MG63 (cell line): ENCODE measurements at regions not wholly inside any gene's neighbourhood (a gene's known extent, or its start where the extent isn't known, plus 50 kb on each side); places are given as distances from the start of the nearest gene placed in this dataset.
"Not testable (repeated sequence)": the region's sequence is repeated elsewhere in the genome, so short reads cannot be mapped to it uniquely, and the experiment has no call there.

ENCODE experiments used
- DNase-seq: peaks from one replicate; pipeline ENCODE4 v3.0.0-alpha.2; 2020
- H3K27me3 ChIP-seq: fragments of 250-450 bp; sonication (Bioruptor Pico); 2 replicates; pipeline ENCODE4 v1.5.1; 2020; ENCODE audit warnings: mild to moderate bottlenecking, moderate library complexity
- H3K36me3 ChIP-seq: fragments of 250-450 bp; sonication (Bioruptor Pico); 2 replicates; pipeline ENCODE4 v1.5.1; 2020; ENCODE audit warnings: mild to moderate bottlenecking, moderate library complexity
- H3K4me3 ChIP-seq: fragments of 250-450 bp; sonication (Bioruptor Pico); 2 replicates; pipeline ENCODE4 v1.5.1; 2020; ENCODE audit warnings: mild to moderate bottlenecking, moderate library complexity
- H3K9me3 ChIP-seq: fragments of 250-450 bp; sonication (Bioruptor Pico); 2 replicates; pipeline ENCODE4 v1.5.1; 2020; ENCODE audit warnings: mild to moderate bottlenecking, moderate library complexity

DNA sequence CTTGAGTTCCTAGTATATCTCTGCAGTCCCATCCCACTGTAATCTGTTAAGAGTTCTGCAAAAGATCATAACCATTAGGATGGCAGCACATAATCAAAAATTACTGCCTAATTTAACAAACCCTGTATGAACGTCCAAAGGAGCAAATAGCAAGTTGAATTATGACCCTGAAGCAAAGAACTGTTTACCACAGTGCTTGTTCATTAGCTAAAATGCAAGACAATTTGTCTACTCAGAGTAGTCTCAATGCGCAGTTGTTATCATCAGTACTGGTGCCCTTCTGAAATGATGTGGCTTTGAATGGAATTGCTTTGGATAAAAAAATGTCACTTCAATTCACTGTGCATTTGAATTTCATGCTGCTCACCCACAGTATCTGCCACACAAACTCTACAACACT, 817.0 kb downstream of the SORCS1 start:
- no peak overlapping the region for H3K4me3 ChIP-seq
- H3K27me3 ChIP-seq = no peaks in the 10 kb centered on the region
- no peak for DNase-seq
- no peaks in the 10 kb centered on the region for H3K9me3 ChIP-seq
- no peaks in the 10 kb centered on the region for H3K36me3 ChIP-seq

DNA sequence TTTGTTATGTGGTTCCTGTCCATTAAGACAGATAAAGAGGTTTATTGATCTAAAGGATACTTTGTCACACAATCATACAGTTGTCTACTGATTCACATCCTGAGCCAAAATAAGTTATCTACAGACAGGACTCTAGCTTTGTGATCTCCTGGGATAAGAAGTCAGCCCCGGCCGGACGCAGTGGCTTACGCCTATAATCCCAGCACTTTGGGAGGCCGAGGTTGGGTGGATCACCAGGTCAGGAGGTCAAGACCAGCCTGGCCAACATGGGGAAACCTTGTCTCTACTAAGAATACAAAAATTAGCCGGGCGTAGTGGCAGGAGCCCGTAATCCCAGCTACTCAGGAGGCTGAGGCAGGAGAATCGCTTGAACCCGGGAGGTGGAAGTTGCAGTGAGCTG, 821.0 kb downstream of the SORCS1 start:
- H3K4me3 ChIP-seq, H3K9me3 ChIP-seq, DNase-seq, H3K27me3 ChIP-seq, H3K36me3 ChIP-seq: not testable (repeated sequence)

DNA sequence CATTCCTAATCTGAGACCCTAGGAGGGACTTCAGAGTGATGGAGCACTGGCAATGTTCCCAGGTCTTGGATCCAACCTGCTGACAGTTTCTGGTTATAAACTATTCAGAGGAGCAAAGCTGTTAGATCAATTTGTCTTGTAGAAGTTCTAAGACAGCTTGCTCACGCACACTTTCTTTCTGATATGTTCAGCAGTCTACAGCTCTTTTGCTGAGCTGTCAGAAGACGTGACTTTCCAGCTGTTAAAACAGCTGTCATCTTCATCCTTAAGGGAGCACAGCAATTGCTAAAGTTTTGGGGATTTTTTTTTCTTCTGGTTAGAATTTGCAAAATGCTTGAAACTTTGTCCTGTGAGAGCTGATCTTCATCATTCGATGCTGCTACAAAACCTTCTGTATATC, 823.1 kb downstream of the SORCS1 start:
- H3K27me3 ChIP-seq = no peaks in the 10 kb centered on the region

DNA sequence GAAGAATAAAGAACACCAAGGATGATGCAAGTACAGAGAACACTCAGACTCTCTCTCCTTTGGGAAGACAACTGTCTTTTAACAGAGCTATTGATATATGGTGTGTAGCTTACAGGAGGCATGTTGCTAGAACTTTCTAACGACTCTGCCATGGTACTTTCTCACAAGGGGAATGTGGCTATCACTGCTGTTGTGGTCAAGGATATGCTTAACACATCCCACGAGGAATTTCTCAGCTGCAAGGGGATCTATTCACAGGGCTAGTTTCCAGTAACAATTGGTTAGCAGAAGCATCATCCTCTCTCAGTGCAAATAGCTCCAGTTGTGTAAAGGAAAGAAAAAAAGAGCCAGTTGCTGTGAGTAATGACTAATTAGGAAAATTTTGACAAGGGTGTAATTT, 826.0 kb downstream of the SORCS1 start:
- Histone ChIP-seq H3K4me3 (no peak overlapping the region), H3K9me3 (no peaks in the 10 kb centered on the region), H3K27me3 (no peaks in the 10 kb centered on the region), H3K36me3 (no peaks in the 10 kb centered on the region)
- DNase-seq = no peak

More for the DNA sequence above, 823.1 kb downstream of the SORCS1 start:
- no peaks in the 10 kb centered on the region for H3K9me3 ChIP-seq
- H3K36me3 ChIP-seq = no peaks in the 10 kb centered on the region
- DNase-seq = no peak
- no peak overlapping the region for H3K4me3 ChIP-seq

DNA sequence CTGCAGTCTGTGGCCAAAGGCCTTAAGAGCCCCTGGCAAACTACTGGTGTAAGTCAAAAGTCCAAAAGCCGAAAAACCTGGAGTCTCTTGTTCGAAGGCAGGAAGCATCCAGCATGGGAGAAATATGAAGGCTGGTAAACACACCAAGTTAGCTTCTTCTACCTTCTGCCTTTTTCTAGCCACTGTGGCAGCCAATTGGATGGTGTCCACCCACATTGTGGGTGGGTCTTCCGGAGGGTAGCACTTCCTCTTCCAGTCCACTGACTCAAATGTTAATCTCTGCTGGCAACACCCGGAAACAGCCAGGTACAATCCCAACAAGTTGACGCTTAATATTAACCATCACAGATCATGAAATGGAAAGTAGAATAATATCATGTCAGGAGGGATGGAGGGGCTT, 827.6 kb downstream of the SORCS1 start:
- 0 out of 2 replicates have a peak, but pooled peaks cover 3% of the 10 kb centered on the region for H3K9me3 ChIP-seq
- H3K27me3 ChIP-seq = no peaks in the 10 kb centered on the region
- no peak for DNase-seq
- no peak overlapping the region for H3K4me3 ChIP-seq
- no peaks in the 10 kb centered on the region for H3K36me3 ChIP-seq

DNA sequence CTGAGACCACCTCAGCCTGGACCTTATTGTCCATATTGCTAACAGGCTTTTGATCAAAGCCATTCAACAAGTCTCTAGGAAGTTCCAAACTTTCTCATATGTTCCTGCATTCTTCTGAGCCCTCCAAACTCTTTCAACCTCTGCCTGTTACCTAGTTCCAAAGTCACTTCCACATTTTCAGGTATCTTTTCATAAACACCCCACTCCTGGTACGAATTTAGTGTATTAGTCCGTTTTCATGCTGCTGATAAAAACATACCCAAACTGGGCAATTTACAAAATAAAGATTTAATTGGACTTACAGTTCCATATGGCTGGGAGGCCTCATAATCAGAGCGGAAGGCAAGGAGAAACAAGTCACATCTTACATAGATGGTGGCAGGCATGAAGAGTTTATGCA, 836.8 kb downstream of the SORCS1 start:
- no peak for DNase-seq

DNA sequence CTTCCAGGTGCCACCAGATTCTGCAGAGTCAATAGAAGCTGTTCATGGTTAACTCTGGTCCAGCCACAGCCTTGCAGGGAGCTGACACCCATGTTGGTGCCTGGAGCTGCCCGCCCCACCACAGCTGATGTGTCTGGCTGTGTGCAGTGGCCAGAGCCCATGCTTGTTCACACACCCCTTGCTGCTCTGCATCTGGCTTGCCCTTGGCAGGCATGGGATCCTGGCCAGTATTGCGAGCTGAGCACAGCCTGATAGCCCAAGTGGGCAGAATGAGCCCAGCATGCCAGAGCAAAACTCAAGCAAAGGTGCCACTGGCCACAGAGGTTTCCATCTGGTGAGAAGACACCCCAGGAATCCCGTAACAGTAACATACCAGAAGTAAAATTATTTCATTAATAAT, 843.6 kb downstream of the SORCS1 start:
- no peaks in the 10 kb centered on the region for H3K27me3 ChIP-seq
- no peaks in the 10 kb centered on the region for H3K36me3 ChIP-seq
- DNase-seq = no peak
- H3K4me3 ChIP-seq = no peak overlapping the region
- H3K9me3 ChIP-seq = no peaks in the 10 kb centered on the region

More for the DNA sequence above, 836.8 kb downstream of the SORCS1 start:
- peaks cover 29% of the 10 kb centered on the region for H3K9me3 ChIP-seq
- H3K36me3 ChIP-seq = no peaks in the 10 kb centered on the region
- H3K4me3 ChIP-seq = no peak overlapping the region
- no peaks in the 10 kb centered on the region for H3K27me3 ChIP-seq

DNA sequence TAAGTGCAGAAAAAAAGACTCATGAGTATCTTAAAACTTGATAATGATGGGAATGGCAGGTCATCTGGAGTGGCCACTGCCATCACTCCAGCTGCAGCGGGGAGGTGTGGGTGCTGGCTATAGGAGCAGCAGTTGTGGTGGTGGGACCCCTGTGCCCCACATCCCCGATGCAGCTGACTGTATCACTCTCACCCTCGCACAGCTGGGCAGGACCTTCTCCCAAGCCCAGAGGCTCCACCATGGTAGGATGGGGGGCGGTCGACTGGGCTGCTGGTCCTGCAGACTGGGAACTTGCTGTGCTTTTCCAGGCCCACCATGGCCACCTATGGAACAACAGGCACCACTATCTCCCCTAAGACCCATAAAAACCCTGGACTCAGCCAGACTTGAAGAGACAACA, 844.4 kb downstream of the SORCS1 start:
- DNase-seq = no peak
- no peaks in the 10 kb centered on the region for H3K27me3 ChIP-seq
- H3K9me3 ChIP-seq = no peaks in the 10 kb centered on the region
- no peak overlapping the region for H3K4me3 ChIP-seq
- no peaks in the 10 kb centered on the region for H3K36me3 ChIP-seq

DNA sequence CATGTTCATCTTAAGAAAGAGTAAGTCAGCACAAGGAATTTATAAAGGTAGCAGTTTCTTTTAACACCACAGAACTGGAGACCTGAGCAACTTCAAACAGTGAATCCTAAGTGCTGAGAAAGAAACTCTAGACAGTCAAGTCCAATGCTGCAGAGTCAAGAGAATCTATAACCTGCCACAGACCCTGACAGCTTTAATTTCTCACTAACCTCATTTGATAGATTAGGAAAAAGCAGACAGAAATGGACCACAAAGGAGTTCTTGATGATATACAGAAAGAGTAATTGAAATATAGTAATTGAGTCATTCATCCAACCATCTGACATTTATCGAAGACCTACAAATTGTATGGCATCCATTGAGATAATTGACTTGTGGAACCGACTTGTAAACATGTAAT, 847.0 kb downstream of the SORCS1 start:
- Histone ChIP-seq H3K9me3 (no peaks in the 10 kb centered on the region), H3K27me3 (no peaks in the 10 kb centered on the region), H3K36me3 (no peaks in the 10 kb centered on the region), H3K4me3 (no peak overlapping the region)
- no peak for DNase-seq

DNA sequence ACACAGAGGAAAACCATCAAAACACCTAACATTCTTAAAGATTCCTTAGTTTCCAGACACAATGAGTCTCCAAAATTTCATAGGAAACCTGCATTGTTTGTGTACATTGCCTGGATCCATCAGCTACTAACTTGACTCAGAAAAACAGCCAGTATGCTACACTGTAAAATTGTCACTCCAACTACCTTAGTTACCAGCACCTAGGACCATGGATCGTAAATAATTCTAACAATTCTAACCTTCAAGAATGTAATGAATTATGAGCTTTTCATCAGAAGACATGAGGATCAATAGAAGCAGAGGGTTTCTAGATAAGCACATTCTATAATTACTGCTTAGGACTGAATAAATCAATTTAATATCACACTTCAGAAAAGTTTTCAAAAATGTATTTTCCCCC, 851.5 kb downstream of the SORCS1 start:
- Histone ChIP-seq H3K27me3 (no peaks in the 10 kb centered on the region), H3K9me3 (no peaks in the 10 kb centered on the region), H3K4me3 (no peak overlapping the region), H3K36me3 (no peaks in the 10 kb centered on the region)
- DNase-seq = no peak

DNA sequence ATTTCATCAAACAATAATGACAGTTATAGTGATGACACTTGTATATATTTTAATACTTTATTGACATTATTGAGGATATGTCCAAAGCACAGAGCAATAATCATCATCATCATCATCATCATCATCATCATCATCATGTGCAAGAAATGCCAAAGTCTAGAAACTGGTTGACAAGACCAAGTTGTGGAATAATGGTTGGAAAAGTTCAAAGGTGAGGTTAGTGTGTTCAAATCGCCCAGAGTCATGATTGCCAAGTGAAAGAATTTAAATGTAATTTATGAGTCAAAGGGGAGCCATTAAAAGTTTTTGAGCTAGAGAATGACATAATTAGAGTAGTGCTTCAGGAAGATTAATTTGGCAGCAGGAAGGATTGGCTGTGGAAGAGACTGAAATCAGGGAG, 852.4 kb downstream of the SORCS1 start:
- DNase-seq = no peak
- Histone ChIP-seq H3K9me3 (no peaks in the 10 kb centered on the region), H3K27me3 (no peaks in the 10 kb centered on the region), H3K36me3 (no peaks in the 10 kb centered on the region), H3K4me3 (no peak overlapping the region)

DNA sequence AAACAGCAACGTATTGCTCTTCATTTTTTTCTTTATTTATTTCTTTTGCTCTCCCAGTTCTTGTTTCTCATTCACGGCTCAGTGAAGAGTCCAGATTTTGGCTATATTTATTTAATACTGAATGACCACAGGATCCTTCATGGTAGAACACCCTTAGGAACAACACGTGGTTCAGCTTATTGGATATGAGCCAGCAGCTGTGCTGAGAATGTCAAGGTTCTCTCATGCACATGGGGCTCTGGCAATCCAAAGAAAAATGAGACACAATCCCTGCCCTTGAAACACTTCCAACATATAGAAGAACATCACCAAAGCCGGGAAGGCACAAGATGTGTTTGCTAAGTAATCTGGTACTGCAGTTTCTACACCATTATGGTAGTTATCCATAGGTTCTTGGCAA, 852.9 kb downstream of the SORCS1 start:
- no peak for DNase-seq
- Histone ChIP-seq H3K4me3 (no peak overlapping the region), H3K27me3 (no peaks in the 10 kb centered on the region), H3K36me3 (no peaks in the 10 kb centered on the region), H3K9me3 (no peaks in the 10 kb centered on the region)

DNA sequence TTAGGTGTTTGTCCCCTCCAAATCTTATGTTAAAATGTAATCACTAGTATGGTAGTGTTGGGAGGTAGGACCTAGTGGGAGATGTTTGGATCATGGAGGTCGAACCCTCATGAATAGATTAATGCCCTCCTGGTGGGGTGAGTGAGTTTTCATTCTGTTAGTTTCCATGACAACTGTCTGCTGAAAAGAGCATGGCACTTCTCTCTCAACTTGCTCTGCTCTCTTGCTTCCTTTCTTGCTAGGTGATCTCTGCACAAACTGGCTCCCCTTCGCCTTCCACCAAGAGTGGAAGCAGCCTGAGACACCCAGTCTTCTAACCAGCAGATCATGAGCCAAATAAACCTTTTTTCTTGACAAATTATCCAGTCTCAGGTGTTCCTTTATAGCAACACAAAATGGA, 853.9 kb downstream of the SORCS1 start:
- Histone ChIP-seq H3K4me3 (no peak overlapping the region), H3K27me3 (no peaks in the 10 kb centered on the region)

DNA sequence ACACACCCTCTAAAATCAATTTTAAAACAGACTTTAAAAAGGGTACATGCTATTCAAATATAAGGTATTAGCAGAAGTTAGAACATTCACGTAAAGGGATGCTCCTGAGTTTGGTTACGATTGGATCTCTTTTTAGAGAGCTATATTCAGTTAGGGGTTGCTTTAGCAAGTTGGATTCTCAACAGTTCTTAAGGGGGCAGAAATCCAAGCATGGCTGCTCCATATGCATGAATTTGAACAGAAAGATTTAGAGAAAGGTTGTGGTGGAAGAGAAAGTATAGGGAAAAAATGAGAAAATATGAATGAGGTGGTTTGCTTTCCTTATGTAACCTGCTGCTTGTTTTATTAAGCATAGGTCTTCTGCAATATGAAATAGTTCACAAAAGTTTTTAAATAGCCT, 855.1 kb downstream of the SORCS1 start:
- no peaks in the 10 kb centered on the region for H3K9me3 ChIP-seq
- no peak for DNase-seq
- H3K4me3 ChIP-seq = no peak overlapping the region
- no peaks in the 10 kb centered on the region for H3K27me3 ChIP-seq
- no peaks in the 10 kb centered on the region for H3K36me3 ChIP-seq

More for the DNA sequence above, 853.9 kb downstream of the SORCS1 start:
- Histone ChIP-seq H3K9me3 (no peaks in the 10 kb centered on the region), H3K36me3 (no peaks in the 10 kb centered on the region)
- DNase-seq = no peak

DNA sequence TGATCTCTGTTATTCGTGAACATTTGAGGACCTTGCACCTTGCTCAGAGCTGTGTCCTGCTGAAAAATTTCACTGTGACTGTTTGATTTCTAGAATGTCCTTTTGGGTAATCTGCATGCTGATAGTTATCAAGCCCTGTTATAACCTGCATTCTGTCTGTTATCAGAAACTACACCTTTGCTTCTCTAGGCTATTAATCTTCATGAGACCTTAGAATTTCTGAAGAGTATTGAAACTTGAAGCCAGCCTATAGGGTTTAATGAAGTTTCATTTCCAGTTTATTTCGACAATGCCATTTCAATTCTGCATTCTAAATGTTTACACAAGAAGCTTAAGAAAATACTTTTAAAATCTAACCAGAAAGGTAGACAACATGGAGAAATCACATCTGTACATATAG, 856.2 kb downstream of the SORCS1 start:
- no peaks in the 10 kb centered on the region for H3K9me3 ChIP-seq
- no peak for DNase-seq
- H3K36me3 ChIP-seq = no peaks in the 10 kb centered on the region
- no peaks in the 10 kb centered on the region for H3K27me3 ChIP-seq
- no peak overlapping the region for H3K4me3 ChIP-seq

DNA sequence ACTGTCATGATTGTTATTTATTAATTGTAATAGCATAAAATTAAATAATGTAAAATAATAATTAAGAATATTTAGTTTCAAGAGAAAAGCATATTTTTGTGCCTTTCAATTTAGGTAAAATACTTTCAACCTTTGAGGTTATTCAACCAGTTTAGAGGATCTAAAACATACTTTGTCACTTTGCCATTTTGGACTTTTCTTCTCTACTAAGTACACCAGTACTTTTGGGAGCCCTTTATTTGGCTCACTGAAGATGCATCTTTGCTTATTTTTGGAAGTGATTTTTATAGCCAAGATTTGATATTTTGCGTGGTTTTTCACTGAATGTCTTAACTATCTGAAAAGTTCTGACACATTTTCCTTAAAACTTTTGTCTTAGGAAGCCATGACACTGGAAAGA, 860.5 kb downstream of the SORCS1 start:
- DNase-seq = no peak
- Histone ChIP-seq H3K36me3 (no peaks in the 10 kb centered on the region), H3K9me3 (no peaks in the 10 kb centered on the region), H3K27me3 (no peaks in the 10 kb centered on the region), H3K4me3 (no peak overlapping the region)

DNA sequence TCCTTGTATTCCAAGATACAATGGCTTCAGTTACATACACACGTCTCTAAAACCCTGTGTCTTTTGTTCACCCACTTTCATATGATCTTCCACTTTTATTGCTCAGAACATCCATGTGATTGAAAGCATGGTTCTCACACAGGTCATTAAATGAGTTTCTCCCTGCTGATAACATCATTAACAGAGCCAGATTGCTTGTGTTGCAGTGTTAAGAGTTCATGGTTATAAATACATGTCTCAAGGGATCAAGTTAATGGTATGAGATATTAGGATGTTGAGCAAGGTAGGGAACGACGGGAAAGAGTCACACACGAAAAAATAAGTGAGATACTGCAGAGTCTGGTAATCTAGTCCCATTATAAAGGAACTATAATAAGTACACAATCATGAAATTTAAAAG, 861.5 kb downstream of the SORCS1 start:
- DNase-seq = no peak
- H3K36me3 ChIP-seq = no peaks in the 10 kb centered on the region
- no peak overlapping the region for H3K4me3 ChIP-seq
- no peaks in the 10 kb centered on the region for H3K27me3 ChIP-seq
- H3K9me3 ChIP-seq = no peaks in the 10 kb centered on the region

DNA sequence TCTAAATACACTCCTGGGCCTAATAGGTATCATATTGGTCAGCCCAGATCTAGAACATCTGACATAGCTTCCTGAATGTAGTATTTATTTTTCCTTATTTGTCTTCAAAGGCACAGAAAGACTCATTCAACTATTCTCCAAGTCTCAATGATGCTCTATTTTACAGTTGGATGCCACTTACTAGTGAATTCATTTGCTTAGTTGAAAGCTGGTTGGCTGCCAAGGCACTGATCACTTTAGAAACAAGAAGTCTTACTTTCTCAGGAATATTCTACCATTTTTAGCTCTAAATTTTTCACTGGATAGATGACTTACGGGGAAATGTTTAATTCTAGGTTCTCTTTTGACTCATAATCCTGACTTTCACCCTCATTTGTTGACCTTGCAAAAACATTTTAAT, 863.4 kb downstream of the SORCS1 start:
- Histone ChIP-seq H3K27me3 (no peaks in the 10 kb centered on the region), H3K4me3 (no peak overlapping the region), H3K36me3 (no peaks in the 10 kb centered on the region), H3K9me3 (no peaks in the 10 kb centered on the region)
- no peak for DNase-seq

DNA sequence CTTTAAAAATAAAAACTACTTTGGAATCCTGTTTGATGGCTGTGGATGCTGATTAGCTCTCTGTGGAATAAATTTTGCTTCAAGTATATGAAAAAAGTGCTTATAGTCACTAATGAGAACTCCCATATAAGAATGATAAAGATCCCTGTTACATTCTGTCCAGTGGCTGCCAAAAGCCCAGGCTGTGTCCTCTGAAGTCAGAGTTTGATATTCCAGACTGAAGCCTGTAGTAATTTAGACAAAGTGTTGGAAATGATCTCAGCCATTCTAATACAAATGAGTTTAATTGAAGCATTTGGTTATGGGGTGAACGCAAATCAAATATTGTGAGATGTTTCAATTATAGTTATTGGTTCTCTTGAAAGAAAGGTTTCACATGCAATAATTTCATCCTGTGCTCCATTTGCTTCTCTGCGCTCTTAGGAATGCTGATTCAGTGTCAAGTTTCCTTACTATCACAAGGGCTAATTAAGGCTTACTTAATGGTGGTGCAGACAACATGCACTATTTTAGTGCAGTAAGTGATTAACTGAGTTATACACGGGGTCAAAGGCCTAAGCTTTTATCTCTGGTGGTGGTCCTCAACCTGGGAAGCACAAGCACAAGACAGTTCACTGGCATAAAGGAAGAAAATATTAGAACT, 867.6 kb downstream of the SORCS1 start:
- no peak overlapping the region for H3K4me3 ChIP-seq
- no peaks in the 10 kb centered on the region for H3K27me3 ChIP-seq
- H3K36me3 ChIP-seq = no peaks in the 10 kb centered on the region
- no peaks in the 10 kb centered on the region for H3K9me3 ChIP-seq
- no peak for DNase-seq
